Muscle of leg (tissue), 3 donors: ENCODE measurements at regions not wholly inside any gene's neighbourhood (a gene's known extent, or its start where the extent isn't known, plus 50 kb on each side); places are given as distances from the start of the nearest gene placed in this dataset.

Experiments used
- DNase-seq: peaks from one replicate; pipeline ENCODE4 v3.0.0; 2013
- H3K27ac ChIP-seq: one replicate; pipeline ENCODE4 v1.5.1; 2013; ENCODE audit warnings: mild to moderate bottlenecking, low read length, control low read depth
- H3K27me3 ChIP-seq: one replicate; pipeline ENCODE4 v1.6.1; 2013; ENCODE audit warnings: low read length; ENCODE audit not compliant: control insufficient read depth, insufficient read depth
- H3K36me3 ChIP-seq: one replicate; pipeline ENCODE4 v1.6.1; 2013; ENCODE audit warnings: low read length; ENCODE audit not compliant: control insufficient read depth, insufficient read depth
- H3K4me1 ChIP-seq: one replicate; pipeline ENCODE4 v1.6.1; 2013; ENCODE audit warnings: low read length; ENCODE audit not compliant: control insufficient read depth, insufficient read depth
- H3K4me3 ChIP-seq: one replicate; pipeline ENCODE4 v1.5.1; 2013; ENCODE audit warnings: low read length, control low read depth
- H3K9me3 ChIP-seq: replicated peaks from 2 replicates; pipeline ENCODE4 v1.6.1; 2013; ENCODE audit warnings: low read depth, low read length; ENCODE audit not compliant: control insufficient read depth
- WGBS: methylation state at CpG from one replicate; pipeline ENCODE4 v1.1.5; 2013; ENCODE audit warnings: missing lambda C conversion rate; ENCODE audit not compliant: insufficient coverage; 5-methylcytosine and 5-hydroxymethylcytosine counted together

- 20% methylated on average over 2 of the region's 4 CpGs for WGBS
- no peak overlapping the region for H3K4me3 ChIP-seq
- no peaks in the 10 kb centered on the region for H3K4me1 ChIP-seq
- DNase-seq, result no peak
- H3K27me3 ChIP-seq, result peaks cover 35% of the 10 kb centered on the region
- no peaks in the 10 kb centered on the region for H3K36me3 ChIP-seq
- H3K9me3 ChIP-seq, result peaks cover 7% of the 10 kb centered on the region
- H3K27ac ChIP-seq, result no peak overlapping the region
These were observed 50.2 kb upstream of the XPA start for GRCh38 chr9:97747201-97747965.

GRCh38 chr9:97748525-97748924 is 51.4 kb upstream of the XPA start:
- WGBS, result no CpG with 5 or more reads among the region's 1 CpG
- no peaks in the 10 kb centered on the region for H3K36me3 ChIP-seq

DNA sequence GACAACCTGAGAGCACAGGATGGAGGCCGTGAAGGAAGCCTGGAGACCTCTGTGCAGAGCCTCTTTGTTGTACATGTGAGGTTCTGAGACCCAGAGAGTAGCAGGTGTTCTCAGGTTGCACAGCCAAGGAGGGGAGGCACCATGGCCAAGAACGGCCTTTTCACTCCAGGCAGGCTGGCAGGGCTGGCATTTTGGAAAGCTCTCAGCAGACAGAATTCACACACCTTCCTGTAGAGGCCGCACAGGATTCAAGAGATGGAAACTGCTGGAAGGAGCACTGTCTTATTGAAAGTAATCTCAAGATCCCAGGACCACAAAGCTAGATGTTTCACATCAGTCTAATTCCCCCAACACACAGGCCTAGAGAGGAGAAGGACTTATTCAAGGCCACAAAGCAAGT is 52.8 kb upstream of the XPA start:
- Histone ChIP-seq H3K36me3 (no peaks in the 10 kb centered on the region), H3K27ac (no peak overlapping the region), H3K27me3 (peaks cover 23% of the 10 kb centered on the region), H3K9me3 (no peaks in the 10 kb centered on the region), H3K4me1 (no peaks in the 10 kb centered on the region), H3K4me3 (no peak overlapping the region)
- no peak for DNase-seq
- WGBS, result 70% methylated on average over 1 of the region's 3 CpGs

More at GRCh38 chr9:97748525-97748924, 51.4 kb upstream of the XPA start:
- Histone ChIP-seq H3K27me3 (peaks cover 31% of the 10 kb centered on the region), H3K4me3 (no peak overlapping the region), H3K27ac (no peak overlapping the region), H3K4me1 (no peaks in the 10 kb centered on the region), H3K9me3 (peaks cover 2% of the 10 kb centered on the region)
- DNase-seq, result no peak

DNA sequence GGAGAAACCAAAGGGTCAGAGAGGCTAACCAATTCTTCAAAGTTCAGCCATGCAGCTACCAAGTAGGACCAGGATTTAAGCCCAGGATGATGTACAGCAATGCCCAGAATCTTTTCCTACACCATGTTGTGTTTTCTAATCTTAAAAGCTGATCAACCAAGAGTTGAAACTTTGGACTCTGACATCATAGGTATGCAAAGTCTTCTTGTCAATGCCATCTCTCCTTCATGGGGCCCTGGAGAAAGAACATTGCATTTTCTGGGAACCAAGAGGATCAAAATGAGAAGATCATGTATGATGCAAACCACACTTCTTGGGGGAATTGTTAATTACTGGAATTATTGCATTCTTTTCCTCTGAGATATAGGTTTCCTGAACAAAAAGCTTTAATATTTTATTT is 54.4 kb upstream of the XPA start:
- DNase-seq, result no peak
- Histone ChIP-seq H3K27ac (no peak overlapping the region), H3K4me1 (no peaks in the 10 kb centered on the region), H3K36me3 (no peaks in the 10 kb centered on the region), H3K9me3 (no peaks in the 10 kb centered on the region), H3K4me3 (no peak overlapping the region), H3K27me3 (peaks cover 16% of the 10 kb centered on the region)

DNA sequence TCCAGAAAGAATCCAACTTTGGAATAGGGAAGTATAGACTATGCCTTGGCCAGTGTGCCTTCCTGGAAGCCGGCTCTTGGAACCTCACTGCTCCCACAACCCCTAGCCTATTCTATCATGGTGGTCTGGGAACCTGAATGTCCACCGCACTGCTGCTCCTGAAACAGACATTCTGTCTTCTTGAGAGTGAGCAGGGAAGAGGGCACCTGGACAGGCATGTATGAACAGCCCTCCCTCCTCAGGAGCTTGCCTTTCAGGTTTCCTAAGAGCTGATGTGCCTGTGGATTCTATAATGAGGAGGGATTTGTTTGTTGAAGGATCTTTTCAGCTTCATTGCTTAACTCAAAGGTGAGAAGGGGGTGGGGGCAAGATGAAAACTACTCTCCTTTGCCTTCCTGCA is 55.1 kb upstream of the XPA start:
- no peaks in the 10 kb centered on the region for H3K36me3 ChIP-seq
- H3K4me1 ChIP-seq, result no peaks in the 10 kb centered on the region
- no peak overlapping the region for H3K27ac ChIP-seq
- H3K4me3 ChIP-seq, result no peak overlapping the region
- no CpG with 5 or more reads among the region's 2 CpGs for WGBS
- no peaks in the 10 kb centered on the region for H3K9me3 ChIP-seq
- DNase-seq, result no peak
- H3K27me3 ChIP-seq, result peaks cover 17% of the 10 kb centered on the region

DNA sequence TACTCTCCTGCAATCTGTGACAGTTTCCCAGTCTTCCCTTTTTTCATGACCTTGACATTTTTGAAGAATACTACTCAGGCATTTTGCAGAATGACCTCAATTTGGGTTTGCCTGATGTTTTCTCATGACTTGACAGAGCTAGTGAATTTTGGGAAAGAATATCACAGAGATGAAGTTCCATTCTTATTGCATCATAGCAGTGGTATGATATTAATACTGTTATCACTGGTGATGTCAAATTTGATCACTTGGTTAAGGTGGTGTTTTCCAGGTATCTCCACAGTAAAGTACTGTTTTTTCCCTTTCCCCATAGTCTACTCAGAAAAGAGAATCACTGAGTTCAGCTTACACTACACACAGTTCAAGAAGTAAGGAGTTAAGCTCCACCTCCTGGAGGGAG is 56.2 kb upstream of the XPA start:
- no peak overlapping the region for H3K4me3 ChIP-seq
- no peak overlapping the region for H3K27ac ChIP-seq
- peaks cover 17% of the 10 kb centered on the region for H3K27me3 ChIP-seq
- no peaks in the 10 kb centered on the region for H3K9me3 ChIP-seq
- H3K4me1 ChIP-seq, result no peaks in the 10 kb centered on the region
- no peak for DNase-seq
- no peaks in the 10 kb centered on the region for H3K36me3 ChIP-seq

DNA sequence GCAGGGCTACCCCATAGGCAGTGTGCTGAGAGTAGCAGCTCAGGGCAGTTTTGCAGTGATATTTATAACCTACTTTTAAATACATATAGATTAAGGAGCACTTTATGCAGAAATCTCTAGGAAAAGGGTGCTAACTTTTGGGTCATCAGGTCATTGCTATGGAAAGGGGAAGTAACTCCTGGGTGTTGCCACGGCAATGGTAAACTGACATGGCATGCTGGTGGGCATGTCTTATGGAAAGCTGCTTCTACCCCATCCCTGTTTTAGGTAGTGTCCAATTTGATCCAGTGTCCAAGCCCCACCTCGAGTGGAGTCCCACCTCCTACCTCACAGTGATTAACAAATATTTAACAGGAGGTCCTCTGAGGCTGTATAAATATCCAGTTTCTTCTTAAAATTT is 56.8 kb upstream of the XPA start:
- no peaks in the 10 kb centered on the region for H3K9me3 ChIP-seq
- no peak overlapping the region for H3K27ac ChIP-seq
- no peaks in the 10 kb centered on the region for H3K4me1 ChIP-seq
- H3K27me3 ChIP-seq, result peaks cover 17% of the 10 kb centered on the region
- H3K36me3 ChIP-seq, result no peaks in the 10 kb centered on the region
- no CpG with 5 or more reads among the region's 2 CpGs for WGBS
- no peak for DNase-seq
- no peak overlapping the region for H3K4me3 ChIP-seq

DNA sequence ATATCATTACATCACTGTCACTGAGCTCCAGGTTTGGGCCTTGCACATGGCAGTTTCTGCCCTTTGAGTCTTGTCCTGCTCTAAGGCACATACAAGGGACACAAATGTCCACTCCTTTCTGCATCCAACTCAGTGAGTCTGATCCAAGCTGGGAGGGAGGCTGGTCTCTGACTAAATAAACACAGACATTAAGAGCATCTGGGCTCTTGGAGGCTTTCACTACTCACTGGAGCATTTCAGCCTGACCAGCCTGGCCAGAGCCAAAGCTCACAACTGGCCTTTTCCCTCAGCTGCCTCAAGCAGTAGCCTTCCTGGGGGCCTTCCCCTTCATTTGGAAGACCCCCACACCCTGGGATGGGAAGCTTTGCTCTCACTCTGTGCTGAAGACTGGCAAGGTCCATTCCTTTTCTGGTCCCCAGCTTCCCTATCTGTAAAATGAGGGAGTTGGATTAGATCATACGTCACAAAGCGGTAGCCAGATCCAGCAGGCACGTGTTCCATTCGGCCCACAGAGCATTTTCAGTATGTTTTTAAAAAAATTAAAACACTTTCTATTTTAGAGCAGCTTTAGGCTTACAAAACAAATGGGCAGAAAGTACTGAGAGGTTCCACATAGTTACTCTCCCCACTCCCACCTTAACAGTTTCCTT is 58.6 kb upstream of the XPA start:
- H3K27me3 ChIP-seq, result peaks cover 17% of the 10 kb centered on the region
- peak; percentile 9 for DNase-seq
- H3K36me3 ChIP-seq, result no peaks in the 10 kb centered on the region
- no peaks in the 10 kb centered on the region for H3K9me3 ChIP-seq
- WGBS, result no CpG with 5 or more reads among the region's 4 CpGs
- H3K4me1 ChIP-seq, result no peaks in the 10 kb centered on the region
- H3K27ac ChIP-seq, result no peak overlapping the region
- H3K4me3 ChIP-seq, result no peak overlapping the region

- H3K36me3 ChIP-seq, result no peaks in the 10 kb centered on the region
- H3K27me3 ChIP-seq, result peaks cover 27% of the 10 kb centered on the region
- no peaks in the 10 kb centered on the region for H3K9me3 ChIP-seq
- no peak overlapping the region for H3K4me3 ChIP-seq
- no peak for DNase-seq
- 72% methylated on average over 2 of the region's 3 CpGs for WGBS
- no peak overlapping the region for H3K27ac ChIP-seq
- no peaks in the 10 kb centered on the region for H3K4me1 ChIP-seq
These were observed 59.9 kb upstream of the XPA start for GRCh38 chr9:97756991-97757390.

DNA sequence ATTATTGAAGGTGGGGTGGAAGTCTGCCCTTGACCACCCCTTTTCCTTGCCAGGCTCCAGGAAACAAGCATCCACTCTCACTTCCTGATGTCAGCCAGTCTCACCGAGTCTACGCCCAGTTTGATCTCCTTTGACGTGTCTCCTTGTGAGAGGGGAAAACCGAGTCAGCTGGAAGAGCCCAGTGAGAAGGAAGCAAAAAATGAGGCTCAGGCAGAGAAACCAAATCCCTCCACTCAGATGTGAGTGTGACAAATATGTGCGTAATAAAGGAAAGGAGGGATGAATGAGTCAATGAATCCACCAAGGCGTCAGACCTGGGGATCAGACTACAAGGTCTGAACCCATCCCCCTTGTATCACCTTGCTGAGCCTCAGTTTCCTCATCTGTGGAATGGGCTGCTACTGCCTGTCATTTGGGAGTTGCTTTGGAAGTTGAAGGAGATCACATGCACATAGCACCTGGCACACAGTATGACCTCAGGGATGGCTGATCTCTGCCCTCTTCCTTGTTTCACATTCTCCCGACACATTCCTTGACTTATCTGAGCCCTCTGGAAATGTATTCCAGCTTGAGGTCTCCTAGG is 61.3 kb upstream of the XPA start:
- peaks cover 34% of the 10 kb centered on the region for H3K27me3 ChIP-seq
- H3K4me3 ChIP-seq, result no peak overlapping the region
- no peaks in the 10 kb centered on the region for H3K4me1 ChIP-seq
- H3K9me3 ChIP-seq, result no peaks in the 10 kb centered on the region
- DNase-seq, result no peak
- no peaks in the 10 kb centered on the region for H3K36me3 ChIP-seq
- no peak overlapping the region for H3K27ac ChIP-seq
- 20% methylated on average over 1 of the region's 7 CpGs for WGBS
